Anterior cingulate cortex (tissue), 58 donors: ENCODE measurements at regions not wholly inside any gene's neighbourhood (a gene's known extent, or its start where the extent isn't known, plus 50 kb on each side); places are given as distances from the start of the nearest gene placed in this dataset.
"Not testable (repeated sequence)": the region's sequence is repeated elsewhere in the genome, so short reads cannot be mapped to it uniquely, and the experiment has no call there.

Experiments used
- DNase-seq, 58 donors: peaks; one replicate each; lab custom pipeline; 2025; lab: John Stamatoyannopoulos, UW

DNA sequence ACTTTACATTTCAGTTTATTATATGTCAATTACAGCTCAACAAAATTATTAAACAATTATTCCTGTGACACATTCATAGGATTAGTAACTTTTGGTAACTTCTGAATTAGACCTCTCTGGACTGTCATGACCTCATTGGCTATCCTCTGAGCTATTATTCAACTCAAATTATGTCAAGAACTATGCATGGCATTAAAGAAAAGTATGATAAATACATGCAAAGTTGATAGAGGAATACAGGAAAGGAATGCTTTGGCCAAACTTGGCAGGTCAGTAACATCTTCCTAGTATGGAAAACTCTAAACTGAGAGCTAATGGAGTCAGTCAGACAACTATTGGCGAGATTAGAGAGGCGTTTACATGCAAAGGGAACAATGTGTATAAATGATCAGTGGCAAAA, 158.4 kb downstream of the DUSP10 start:
- no peak for DNase-seq

- not testable (repeated sequence) for DNase-seq
These were observed 154.9 kb downstream of the DUSP10 start for GRCh38 chr1:221587013-221587412.

DNA sequence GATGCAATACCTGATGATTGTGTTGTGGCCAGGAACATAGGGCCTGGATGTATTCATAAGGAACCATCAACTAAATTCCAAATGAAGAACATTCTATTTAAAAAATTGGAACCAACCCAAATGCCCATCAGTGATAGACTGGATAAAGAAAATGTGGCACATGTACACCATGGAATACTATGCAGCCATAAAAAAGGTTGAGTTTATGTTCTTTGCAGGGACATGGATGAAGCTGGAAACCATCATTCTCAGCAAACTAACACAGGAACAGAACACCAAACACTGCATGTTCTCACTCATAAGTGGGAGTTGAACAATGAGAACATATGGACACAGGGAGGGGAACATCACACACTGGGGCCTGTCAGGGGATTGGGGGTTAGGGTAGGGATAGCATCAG, 150.6 kb downstream of the DUSP10 start:
- DNase-seq: not testable (repeated sequence)

GRCh38 chr1:221594576-221594975, 147.3 kb downstream of the DUSP10 start:
- DNase-seq: no peak

DNA sequence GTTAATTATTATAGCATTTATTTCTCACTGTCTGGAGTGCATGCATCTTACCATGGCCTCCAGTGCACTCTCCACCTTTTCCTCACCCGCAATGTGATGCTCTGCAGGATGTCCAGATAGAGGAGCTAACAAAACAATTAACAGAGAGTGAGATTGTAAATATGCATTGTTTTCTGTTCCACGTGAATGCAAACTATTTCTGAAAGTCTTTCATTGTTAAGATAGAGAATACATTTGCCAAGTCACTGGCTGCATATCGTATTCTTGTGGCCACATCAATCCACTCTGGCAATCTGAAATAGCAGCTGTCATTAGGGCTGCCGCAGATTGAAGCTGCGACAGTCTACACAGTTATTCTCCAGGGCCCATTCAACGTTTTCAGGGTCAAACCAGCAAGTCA, 143.8 kb downstream of the DUSP10 start:
- peak in 10 of 58 donors; percentile 1 to 70 (median 20) for DNase-seq

DNA sequence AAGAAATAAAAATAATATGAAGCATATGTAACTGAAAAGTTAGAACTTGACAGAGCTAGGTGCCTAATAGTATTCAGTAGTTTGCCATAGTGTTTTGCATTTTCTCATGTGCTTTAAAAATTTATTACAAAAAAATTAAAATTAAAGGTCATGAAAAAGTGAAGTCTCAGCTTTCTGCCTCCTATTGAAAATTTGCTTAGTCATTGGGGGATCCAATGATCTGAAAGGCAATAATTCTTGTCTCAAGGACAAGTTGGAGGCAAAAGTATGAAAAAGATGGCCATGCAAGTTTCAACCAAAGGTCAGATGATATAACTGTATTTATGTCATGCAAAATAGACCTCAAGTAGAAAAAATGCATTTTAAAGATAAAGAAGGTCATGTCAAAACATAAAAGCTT, 140.7 kb downstream of the DUSP10 start:
- DNase-seq: no peak

DNA sequence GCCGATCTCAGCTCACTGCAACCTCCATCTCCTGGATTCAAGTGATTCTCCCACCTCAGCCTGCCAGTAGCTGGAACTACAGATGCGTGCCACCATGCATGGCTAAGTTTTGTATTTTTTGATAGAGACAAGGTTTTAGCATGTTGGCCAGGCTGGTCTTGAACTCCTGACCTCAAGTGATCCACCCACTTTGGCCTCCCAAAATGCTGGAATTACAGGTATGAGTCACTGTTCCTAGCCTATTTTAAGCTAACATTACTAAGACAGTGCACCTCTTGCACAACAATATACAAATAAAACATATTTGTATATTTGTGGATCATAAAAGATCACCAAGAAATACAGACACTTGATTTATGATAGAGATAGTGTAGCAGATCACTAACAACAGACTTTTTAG, 139.1 kb downstream of the DUSP10 start:
- no peak for DNase-seq

DNA sequence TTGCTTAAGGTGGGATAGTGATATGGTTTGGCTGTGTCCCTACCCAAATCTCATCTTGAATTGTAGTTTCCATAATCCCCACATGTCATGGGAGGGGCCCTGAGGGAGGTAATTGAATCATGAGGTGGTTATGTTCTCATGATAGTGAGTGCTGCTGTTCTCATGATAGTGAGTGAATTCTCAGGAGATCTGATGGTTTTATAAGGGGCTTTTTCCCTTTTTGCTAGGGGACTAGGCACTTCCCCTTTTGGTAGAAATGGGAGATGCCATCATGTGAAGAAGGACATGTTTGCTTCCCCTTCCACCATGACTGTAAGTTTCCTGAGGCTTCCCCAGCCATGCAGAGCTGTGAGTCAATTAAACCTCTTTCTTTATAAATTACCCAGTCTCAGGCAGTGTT, 137.5 kb downstream of the DUSP10 start:
- not testable (repeated sequence) for DNase-seq

DNA sequence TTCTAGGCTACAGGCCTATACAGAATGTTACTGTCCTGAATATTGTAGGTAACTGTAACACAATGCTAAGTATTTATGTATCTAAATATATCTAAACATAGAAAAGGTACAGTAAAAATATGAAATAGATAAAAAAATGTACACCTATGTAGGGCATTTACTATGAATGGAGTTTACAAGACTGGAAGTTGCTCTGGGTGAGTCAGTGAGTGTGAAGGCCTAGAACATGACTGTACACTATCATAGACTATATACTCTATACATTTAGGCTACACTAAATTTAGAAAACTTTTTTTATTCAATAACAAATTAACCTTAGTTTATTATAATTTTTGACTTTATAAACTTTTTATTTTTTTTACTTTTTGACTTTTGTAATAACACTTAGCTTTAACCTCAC, 136.9 kb downstream of the DUSP10 start:
- no peak for DNase-seq

DNA sequence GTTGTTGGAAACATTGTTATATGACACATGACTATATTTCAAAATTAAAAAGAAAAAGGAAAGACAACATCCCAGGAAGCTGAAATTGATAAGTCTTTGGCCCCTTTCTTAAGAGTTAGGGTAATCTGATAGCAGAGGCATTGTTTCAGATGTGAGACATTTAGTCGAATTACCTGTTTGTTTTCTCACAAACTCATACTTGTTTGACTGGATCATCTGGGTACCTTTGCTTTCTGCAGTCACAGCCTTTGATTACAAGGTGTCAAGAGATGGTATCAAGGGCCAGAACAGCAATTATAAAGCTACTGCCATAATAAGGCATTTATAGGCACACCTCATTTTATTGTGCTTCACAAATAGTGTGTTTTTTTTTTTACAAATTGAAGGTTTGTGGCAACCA, 136.3 kb downstream of the DUSP10 start:
- no peak for DNase-seq

DNA sequence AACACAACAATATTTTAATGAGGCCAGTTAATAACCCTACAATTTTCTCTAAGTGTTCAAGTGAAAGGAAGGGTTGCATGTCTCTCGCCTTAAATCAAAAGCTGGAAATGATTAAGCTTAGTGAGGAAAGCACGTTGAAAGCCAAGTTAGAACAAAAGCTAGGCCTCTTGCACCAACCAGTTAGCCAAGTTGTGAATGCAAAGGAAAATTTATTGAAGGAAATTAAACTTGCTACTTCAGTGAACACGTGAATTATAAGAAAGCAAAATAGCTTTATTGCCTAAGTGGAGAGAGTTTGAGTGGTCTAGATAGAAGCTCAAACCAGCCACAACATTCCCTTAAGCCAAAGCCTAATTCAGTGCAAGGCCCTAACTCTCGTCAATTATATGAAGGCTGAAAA, 135.6 kb downstream of the DUSP10 start:
- DNase-seq: no peak

DNA sequence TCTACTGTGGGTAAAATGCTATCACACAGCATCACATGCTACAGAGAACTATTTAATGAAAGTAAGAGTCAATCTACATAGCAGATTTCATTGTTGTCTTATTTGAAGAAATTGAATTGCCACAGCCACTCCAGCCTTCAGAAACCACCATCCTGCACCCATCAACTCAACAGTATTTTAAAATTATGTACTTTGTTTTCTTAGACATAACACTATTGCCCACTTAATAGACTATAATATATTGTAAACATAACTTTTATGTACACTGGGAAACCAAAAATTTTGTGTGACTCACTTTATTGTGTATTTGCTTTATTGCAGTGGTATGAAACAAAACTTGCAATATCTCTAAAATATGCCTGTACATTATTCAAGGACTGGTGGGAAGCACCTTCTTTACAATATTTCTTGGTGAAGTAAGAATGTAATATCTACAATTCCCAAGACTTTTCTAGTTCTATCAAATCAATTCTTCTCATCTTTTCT, 133.0 kb downstream of the DUSP10 start:
- no peak for DNase-seq

- no peak for DNase-seq
These were observed 130.2 kb downstream of the DUSP10 start for GRCh38 chr1:221611656-221612046.

GRCh38 chr1:221612047-221612777, 129.7 kb downstream of the DUSP10 start:
- DNase-seq: peak in 11 of 58 donors; percentile 1 to 47 (median 12)

DNA sequence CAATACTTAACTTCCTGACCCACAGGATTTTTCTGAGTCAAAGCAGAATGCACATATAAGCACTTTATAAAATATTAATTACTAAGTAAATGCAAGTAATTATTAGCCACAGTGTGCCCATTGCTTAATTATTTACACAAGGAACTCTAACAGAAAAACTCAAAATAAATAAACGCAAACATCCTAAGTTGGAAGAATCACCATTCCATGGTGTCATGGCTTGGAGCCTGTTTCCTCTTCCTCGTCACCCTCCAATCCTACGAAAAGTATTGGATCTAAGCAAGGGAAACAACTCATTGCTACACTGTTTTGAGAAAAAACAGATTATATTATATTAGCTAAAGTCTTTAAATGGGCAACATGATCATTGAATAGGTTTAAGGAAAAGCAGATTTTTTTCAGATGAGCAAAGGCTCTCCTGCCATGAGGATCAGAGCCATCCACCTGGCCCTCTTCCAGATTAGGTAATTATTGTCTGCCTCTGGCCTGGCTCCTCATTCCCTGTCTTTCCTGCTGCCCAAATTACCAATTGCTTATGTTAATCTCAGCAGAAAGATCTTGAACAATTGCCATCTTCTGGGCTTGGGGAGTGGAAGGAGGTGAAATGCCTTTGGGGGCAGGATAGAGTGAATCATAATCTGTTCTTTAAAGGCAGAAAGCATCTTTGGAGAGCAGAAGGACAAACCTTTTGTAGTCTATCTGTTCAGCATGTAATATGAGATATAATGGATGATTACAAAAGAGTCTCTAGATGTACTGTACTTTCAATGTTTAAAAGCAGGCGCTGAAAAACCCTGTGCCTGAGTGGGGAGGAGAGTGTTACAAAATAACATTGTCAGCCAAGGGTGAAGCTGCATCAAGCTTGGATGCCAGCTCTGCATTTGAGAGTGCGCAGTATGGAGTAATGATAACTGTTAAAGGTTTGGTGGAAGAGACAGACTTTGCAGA, 121.2 kb downstream of the DUSP10 start:
- DNase-seq: no peak

GRCh38 chr1:221621683-221622082, 120.2 kb downstream of the DUSP10 start:
- DNase-seq: no peak

DNA sequence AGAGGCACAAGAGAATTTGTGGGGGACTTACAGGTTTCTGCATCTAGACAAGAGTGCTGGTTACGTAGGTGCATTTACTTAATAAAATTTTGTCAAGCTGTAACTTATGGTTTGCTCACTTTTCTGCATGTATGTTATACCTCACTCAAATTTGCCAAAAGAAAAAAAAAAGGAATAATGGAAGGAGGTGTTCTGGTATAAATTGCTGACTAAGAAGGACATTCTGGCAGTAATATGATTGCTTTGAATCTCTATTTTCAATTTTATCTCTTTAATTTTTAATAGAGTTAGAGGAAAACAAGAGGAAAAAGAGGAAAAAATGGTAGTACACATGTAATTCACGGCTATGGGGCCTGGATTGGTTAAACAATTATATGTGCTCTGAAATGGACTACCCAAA, 119.5 kb downstream of the DUSP10 start:
- no peak for DNase-seq

GRCh38 chr1:221625026-221625425, 116.9 kb downstream of the DUSP10 start:
- DNase-seq: no peak

DNA sequence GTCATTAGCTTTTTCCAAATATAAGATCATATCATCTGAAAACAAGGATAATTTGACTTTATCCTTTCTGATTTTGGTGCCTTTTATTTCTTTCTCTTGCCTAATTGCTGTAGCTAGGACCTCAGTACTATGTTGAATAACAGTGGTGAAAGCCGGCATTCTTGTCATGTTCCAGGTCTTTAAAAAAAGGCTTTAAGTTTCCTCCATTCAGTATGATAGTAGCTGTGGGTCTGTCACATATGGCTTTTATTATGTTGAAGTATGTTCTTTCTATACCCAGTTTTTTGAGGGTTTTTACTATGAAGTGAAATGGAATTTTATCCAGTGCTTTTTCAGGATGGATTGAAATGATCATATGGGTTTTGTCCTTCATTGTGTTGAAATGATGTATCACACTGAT, 115.8 kb downstream of the DUSP10 start:
- no peak for DNase-seq

DNA sequence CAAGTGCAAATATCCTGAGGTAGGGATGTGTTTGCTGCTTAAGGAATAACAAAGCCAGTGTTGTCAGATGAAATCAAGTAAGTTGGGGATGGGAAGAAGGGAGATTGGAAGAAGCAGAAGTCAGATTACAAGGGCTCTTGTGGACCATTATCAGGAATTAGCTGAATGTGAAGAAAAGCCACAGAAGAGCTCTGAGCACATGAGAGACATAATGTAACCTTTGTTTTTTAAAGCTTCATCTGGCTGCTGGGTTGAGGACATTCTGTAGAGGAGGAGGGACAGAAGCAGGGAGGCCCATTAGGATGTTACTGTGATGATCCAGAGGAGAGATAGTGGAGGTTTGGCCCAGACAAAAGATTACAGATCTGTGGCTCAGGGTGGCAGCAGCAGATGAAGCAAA, 111.7 kb downstream of the DUSP10 start:
- no peak for DNase-seq

DNA sequence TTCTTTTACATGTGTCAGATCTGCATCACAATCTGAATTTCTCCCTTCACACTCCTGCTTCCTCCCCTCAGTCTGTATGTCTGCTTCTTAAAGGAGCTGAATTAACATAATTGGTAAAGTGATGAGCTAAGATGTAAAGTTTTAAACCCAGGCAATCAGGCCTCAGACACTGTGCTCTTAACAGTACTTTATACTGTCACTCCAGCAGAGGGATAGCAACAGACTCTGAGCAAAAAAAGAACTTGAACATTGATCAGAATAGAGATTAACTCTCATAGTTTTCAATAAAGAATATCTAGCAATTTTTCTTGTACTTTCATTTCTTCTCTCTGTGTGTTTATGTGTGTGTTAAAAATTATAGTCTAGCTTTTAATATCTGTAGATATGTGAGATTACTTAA, 110.3 kb downstream of the DUSP10 start:
- no peak for DNase-seq

- DNase-seq: no peak
These were observed 109.8 kb downstream of the DUSP10 start for GRCh38 chr1:221632072-221632471.
